Activated CD4-positive, alpha-beta memory T cell treated with anti-CD3 and anti-CD28 coated beads, Interleukin-2, amount 10 ng/mL, durations not matched to agents 7 days and 5 days (primary cell): ENCODE measurements at regions not wholly inside any gene's neighbourhood (a gene's known extent, or its start where the extent isn't known, plus 50 kb on each side); places are given as distances from the start of the nearest gene placed in this dataset.

Experiments
- CTCF ChIA-PET: fragments of 350-600 bp; sonication (Branson Sonifier 250); formaldehyde crosslinking; loops from one replicate; lab custom pipeline; 2021; ENCODE audit warnings: antibody characterized with exemption, inconsistent platforms; lab: Charles Lee
- POLR2A ChIA-PET: fragments of 350-600 bp; sonication (Branson Sonifier 250); formaldehyde crosslinking; loops from one replicate; lab custom pipeline; 2021; ENCODE audit warnings: antibody characterized with exemption; lab: Charles Lee
- DNase-seq: peaks from one replicate; pipeline ENCODE4 v3.0.0-alpha.2; 2020
- H3K27ac Mint-ChIP-seq: one replicate; pipeline ENCODE4 v1.8.0; 2021; ENCODE audit warnings: mild to moderate bottlenecking, mixed read lengths
- H3K27me3 Mint-ChIP-seq: one replicate; pipeline ENCODE4 v1.8.0; 2021; ENCODE audit warnings: mixed read lengths
- H3K36me3 Mint-ChIP-seq: one replicate; pipeline ENCODE4 v1.8.0; 2021; ENCODE audit warnings: low read depth, mixed read lengths
- H3K4me1 Mint-ChIP-seq: one replicate; pipeline ENCODE4 v1.8.0; 2021; ENCODE audit warnings: mixed read lengths
- H3K4me3 Mint-ChIP-seq: one replicate; pipeline ENCODE4 v1.8.0; 2021; ENCODE audit warnings: mild to moderate bottlenecking, mixed read lengths
- H3K9me3 Mint-ChIP-seq: one replicate; pipeline ENCODE4 v1.8.0; 2021; ENCODE audit warnings: mixed read lengths

- DNase-seq = no peak
- H3K4me1 Mint-ChIP-seq = no peaks in the 10 kb centered on the region
- H3K27me3 Mint-ChIP-seq = no peaks in the 10 kb centered on the region
- no peaks in the 10 kb centered on the region for H3K36me3 Mint-ChIP-seq
- POLR2A ChIA-PET = no interaction called here
- CTCF ChIA-PET = no interaction called here
- no peaks in the 10 kb centered on the region for H3K9me3 Mint-ChIP-seq
- no peak overlapping the region for H3K4me3 Mint-ChIP-seq
- no peak overlapping the region for H3K27ac Mint-ChIP-seq
These were observed 263.7 kb downstream of the TENT4A start for GRCh38 chr5:6976971-6977370.

DNA sequence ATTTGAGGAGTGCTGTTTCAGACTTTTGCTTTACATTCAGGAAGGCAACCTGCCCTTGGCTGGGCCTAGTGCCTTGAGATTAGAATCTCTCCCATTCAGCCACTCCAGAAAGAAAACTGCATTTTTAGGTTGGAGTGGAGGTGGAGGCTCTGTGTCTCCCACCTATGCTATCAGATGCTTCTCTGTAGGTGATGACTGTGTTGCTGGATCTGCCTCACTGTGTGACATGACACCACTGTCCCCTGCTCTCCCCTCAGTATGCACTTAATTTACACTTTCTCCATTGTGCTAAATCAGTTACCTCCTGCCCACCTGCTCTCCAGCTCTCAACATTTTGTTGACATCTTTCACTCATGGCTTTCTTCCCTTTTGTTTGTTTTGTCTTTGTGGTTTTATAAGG is 265.8 kb downstream of the TENT4A start:
- ChIA-PET POLR2A (no interaction called here), CTCF (no interaction called here)
- DNase-seq = no peak
- Mint-ChIP-seq H3K36me3 (no peaks in the 10 kb centered on the region), H3K9me3 (no peaks in the 10 kb centered on the region), H3K4me3 (no peak overlapping the region), H3K27me3 (no peaks in the 10 kb centered on the region), H3K27ac (no peak overlapping the region), H3K4me1 (no peaks in the 10 kb centered on the region)

- Mint-ChIP-seq H3K27ac (no peak overlapping the region), H3K4me1 (no peaks in the 10 kb centered on the region), H3K4me3 (no peak overlapping the region), H3K27me3 (no peaks in the 10 kb centered on the region), H3K36me3 (no peaks in the 10 kb centered on the region), H3K9me3 (no peaks in the 10 kb centered on the region)
- ChIA-PET CTCF (no interaction called here), POLR2A (no interaction called here)
- no peak for DNase-seq
These were observed 276.0 kb downstream of the TENT4A start for GRCh38 chr5:6989230-6989629.

DNA sequence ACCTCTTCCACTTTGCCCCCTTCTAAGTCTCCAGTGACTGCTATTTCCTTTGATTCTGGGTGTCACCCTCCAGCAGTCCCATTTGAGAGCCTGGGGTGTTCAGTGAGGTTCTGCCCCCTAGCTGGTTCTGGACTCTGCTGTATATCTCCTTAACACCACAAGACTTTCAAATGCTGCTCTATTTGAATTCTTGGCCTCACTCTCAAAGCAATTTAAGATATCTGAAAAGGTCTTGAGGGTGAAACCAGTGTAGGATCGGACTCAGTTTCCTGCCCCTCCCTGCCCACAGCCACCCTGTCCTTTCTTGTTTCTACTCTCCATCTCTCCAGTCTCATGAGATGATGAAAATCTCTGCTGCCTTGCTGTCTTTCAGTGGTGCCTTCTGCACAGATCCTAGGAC is 280.9 kb downstream of the TENT4A start:
- CTCF ChIA-PET = no interaction called here
- POLR2A ChIA-PET = no interaction called here
- Mint-ChIP-seq H3K4me1 (no peaks in the 10 kb centered on the region), H3K4me3 (no peak overlapping the region), H3K27ac (no peak overlapping the region), H3K27me3 (no peaks in the 10 kb centered on the region), H3K9me3 (no peaks in the 10 kb centered on the region), H3K36me3 (no peaks in the 10 kb centered on the region)
- DNase-seq = no peak

DNA sequence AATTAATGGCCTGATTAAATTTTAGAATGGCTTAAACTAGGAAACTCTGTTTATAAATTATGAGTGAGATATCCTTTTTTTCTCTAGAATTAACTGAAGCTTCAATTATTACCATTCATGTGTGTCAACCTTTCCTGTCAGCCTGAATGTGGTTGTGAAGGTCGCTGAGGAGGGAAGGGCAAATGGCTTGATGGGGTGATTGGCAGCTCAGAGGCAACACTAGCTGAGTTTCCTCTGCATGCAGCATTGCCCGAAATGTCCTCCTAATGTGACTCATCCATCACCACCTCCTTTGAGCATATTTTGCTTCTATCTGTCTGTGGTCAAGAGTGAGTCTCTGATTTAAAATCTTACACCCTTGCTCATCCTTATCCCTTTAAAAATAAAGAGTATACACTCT is 281.9 kb downstream of the TENT4A start:
- H3K27me3 Mint-ChIP-seq = no peaks in the 10 kb centered on the region
- no peak for DNase-seq
- CTCF ChIA-PET = no interaction called here
- peaks cover 2% of the 10 kb centered on the region for H3K9me3 Mint-ChIP-seq
- H3K27ac Mint-ChIP-seq = no peak overlapping the region
- no peaks in the 10 kb centered on the region for H3K36me3 Mint-ChIP-seq
- POLR2A ChIA-PET = no interaction called here
- H3K4me1 Mint-ChIP-seq = no peaks in the 10 kb centered on the region
- H3K4me3 Mint-ChIP-seq = no peak overlapping the region

DNA sequence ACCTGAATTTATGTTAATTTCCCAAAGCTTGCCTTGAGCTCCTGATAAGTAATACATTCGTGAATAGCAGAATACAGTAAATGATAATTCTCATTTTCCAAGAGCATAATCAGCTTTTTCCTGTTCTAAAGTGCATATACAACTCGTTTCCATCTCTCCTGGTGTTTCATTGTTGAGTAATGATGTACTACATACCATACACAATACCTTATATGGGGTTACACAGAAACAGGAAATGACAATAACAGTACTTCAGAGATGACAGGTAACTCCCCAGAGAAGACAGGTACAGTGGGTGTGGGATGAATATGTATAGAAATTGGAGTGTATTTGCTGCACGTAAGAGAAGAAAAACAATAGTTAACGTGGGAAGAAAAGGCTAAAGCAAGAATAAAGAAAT is 287.1 kb downstream of the TENT4A start:
- Mint-ChIP-seq H3K36me3 (no peaks in the 10 kb centered on the region), H3K9me3 (peaks cover 4% of the 10 kb centered on the region), H3K27ac (no peak overlapping the region), H3K4me1 (peaks cover 3% of the 10 kb centered on the region), H3K4me3 (no peak overlapping the region), H3K27me3 (no peaks in the 10 kb centered on the region)
- POLR2A ChIA-PET = no interaction called here
- CTCF ChIA-PET = no interaction called here
- DNase-seq = no peak

GRCh38 chr5:7010591-7010990 is 297.4 kb downstream of the TENT4A start:
- H3K4me1 Mint-ChIP-seq = no peaks in the 10 kb centered on the region
- DNase-seq = no peak
- no peaks in the 10 kb centered on the region for H3K36me3 Mint-ChIP-seq
- no peak overlapping the region for H3K4me3 Mint-ChIP-seq
- POLR2A ChIA-PET = no interaction called here
- no peaks in the 10 kb centered on the region for H3K27me3 Mint-ChIP-seq
- CTCF ChIA-PET = no interaction called here
- H3K27ac Mint-ChIP-seq = no peak overlapping the region
- H3K9me3 Mint-ChIP-seq = no peaks in the 10 kb centered on the region

DNA sequence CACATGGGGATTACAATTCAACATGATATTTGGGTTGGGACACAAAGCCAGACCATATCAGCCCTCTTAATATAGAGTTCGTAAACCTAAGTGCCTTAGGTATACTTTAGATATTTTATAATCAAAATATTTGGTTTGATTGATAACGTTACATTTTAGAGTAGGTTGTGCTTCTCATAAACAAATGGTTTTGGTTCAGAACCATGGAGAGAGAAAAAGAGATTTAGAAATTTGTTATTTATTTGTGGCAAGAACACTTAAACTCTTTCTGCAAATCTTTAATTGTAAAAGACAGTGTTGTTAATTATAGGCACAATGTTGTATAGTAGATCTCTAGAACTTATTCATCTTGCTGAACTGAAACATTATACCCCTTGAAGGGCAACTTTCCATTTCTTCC is 298.8 kb downstream of the TENT4A start:
- Mint-ChIP-seq H3K9me3 (no peaks in the 10 kb centered on the region), H3K27me3 (no peaks in the 10 kb centered on the region), H3K4me3 (no peak overlapping the region), H3K27ac (no peak overlapping the region), H3K4me1 (no peaks in the 10 kb centered on the region), H3K36me3 (no peaks in the 10 kb centered on the region)
- CTCF ChIA-PET = no interaction called here
- DNase-seq = no peak
- POLR2A ChIA-PET = no interaction called here

DNA sequence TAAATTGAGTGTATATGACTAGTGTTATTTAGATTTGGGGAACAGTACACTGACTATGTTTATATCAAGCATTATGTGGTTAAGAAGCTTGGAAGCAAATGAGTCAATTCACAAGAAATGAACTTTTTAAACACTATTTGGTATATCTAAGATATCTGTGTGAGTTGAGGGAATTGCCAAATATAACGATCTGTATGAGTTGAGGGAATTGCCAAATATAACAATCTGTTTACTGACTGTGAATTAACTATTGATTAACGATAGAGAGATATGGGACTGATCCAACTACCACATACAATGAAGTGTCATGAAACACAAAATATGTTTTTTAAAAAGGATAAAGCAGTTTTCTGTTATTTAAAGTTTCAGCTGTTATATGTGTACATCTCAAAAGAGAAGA is 301.4 kb downstream of the TENT4A start:
- Mint-ChIP-seq H3K4me1 (no peaks in the 10 kb centered on the region), H3K27ac (no peak overlapping the region), H3K27me3 (no peaks in the 10 kb centered on the region), H3K36me3 (no peaks in the 10 kb centered on the region), H3K4me3 (no peak overlapping the region), H3K9me3 (no peaks in the 10 kb centered on the region)
- ChIA-PET CTCF (no interaction called here), POLR2A (no interaction called here)
- no peak for DNase-seq

DNA sequence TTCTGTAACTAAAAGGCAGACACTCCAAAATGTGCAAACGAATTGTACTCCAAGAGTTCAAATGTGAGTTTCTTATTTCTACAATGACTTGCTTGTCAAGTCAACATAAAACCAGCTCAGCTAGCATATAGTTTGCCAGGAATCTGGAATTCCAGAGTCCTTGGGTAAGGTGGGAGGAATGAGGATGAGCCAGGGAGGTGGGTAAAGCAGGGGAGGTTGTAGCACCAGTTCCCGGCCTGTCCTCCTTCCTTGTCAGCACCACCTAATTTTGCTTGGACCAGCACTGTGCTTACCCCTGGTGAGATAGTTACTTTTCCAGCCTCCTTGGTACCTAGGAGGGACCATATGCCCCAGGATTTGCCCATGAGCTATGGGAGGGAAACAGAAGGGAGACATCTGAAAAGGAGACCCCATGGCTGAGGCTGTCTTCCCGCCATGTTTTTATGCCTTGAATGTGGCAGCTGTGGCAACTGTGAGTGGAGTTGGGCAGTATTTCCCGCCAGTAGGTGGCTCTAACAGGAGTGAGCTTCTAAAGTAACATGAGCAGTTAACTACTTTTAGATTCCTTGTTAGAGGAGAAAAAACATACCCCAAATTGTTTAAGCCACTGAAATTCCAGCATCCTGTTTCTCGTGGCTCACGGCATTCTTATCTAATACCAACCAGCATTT is 302.5 kb downstream of the TENT4A start:
- H3K27me3 Mint-ChIP-seq = no peaks in the 10 kb centered on the region
- peaks cover 5% of the 10 kb centered on the region for H3K9me3 Mint-ChIP-seq
- no peak for DNase-seq
- no peak overlapping the region for H3K4me3 Mint-ChIP-seq
- CTCF ChIA-PET = no interaction called here
- no peaks in the 10 kb centered on the region for H3K4me1 Mint-ChIP-seq
- no peaks in the 10 kb centered on the region for H3K36me3 Mint-ChIP-seq
- POLR2A ChIA-PET = no interaction called here
- H3K27ac Mint-ChIP-seq = no peak overlapping the region

DNA sequence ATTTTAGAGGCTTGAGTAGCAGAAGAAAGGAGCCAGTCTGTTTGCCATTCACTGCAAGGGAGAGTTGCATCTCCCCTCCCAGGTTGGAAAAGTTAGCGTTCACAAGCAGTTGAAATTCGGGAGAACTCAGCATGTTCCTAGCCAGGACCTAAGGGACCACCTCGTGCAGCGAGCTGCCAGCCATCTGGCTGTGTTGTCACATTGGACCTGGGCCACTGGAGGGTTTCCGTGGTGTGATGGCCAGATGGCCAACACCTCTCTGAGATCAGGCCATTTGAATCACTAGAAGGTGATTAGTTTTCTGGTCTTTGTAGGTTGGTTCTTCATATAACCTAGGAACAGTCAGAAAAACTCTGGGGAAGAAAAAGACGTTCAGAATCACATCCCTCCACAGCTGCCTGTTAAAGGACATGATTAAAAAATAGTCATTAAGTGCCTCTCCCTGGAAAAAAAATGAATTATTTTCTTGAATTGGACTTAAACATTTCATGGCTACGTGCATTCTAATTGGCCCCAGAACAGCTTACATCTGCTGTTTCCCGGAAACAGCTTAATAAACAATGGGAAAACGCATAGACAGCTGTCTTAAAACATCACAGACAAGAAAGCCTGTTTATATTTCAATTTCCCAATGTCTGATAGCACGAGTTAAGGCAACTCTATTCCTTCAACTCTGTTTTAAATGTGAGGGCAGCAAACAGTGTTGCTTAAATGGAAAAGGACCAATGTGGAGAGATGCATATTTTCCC is 303.9 kb downstream of the TENT4A start:
- no peak for DNase-seq
- Mint-ChIP-seq H3K4me1 (no peaks in the 10 kb centered on the region), H3K36me3 (no peaks in the 10 kb centered on the region), H3K27ac (no peak overlapping the region), H3K27me3 (no peaks in the 10 kb centered on the region), H3K9me3 (peaks cover 14% of the 10 kb centered on the region), H3K4me3 (no peak overlapping the region)
- ChIA-PET POLR2A (interaction anchor here (0.6 kb wide), 1 partner anchor 88 kb away, joined by 4 read pairs; no protein-coding TSS in a partner anchor), CTCF (interaction anchor here (0.7 kb wide), 1 partner anchor 1033 kb away, joined by 3 read pairs; no protein-coding TSS in a partner anchor)

DNA sequence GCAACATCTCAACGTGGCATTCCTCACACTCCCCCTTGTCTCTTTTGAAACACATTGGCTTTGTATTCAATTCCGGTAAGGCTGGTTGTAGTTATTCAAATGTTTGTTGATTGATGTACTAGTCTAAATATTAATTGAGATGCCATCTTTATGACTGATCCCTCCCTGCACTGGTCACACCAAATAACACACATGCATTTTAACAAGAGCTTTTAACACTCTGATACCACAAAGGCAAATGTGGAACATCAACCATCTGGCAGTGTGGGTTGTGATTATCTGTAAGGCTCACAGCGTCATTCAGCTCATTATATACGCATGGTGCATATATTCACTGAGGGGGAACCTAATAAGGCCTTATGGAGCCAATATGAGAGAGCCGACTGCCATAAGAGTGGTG is 305.0 kb downstream of the TENT4A start:
- POLR2A ChIA-PET = no interaction called here
- Mint-ChIP-seq H3K4me3 (no peak overlapping the region), H3K9me3 (peaks cover 21% of the 10 kb centered on the region), H3K27me3 (no peaks in the 10 kb centered on the region), H3K36me3 (no peaks in the 10 kb centered on the region), H3K27ac (no peak overlapping the region), H3K4me1 (no peaks in the 10 kb centered on the region)
- CTCF ChIA-PET = no interaction called here
- DNase-seq = no peak

- Mint-ChIP-seq H3K4me3 (no peak overlapping the region), H3K27me3 (no peaks in the 10 kb centered on the region), H3K27ac (no peak overlapping the region), H3K4me1 (no peaks in the 10 kb centered on the region), H3K9me3 (peaks cover 23% of the 10 kb centered on the region), H3K36me3 (no peaks in the 10 kb centered on the region)
- ChIA-PET CTCF (no interaction called here), POLR2A (no interaction called here)
- no peak for DNase-seq
These were observed 305.4 kb downstream of the TENT4A start for GRCh38 chr5:7018601-7019000.
